HuH-7 (cell line): ENCODE measurements at regions not wholly inside any gene's neighbourhood (a gene's known extent, or its start where the extent isn't known, plus 50 kb on each side); places are given as distances from the start of the nearest gene placed in this dataset.

ENCODE experiments used
- DNase-seq: peaks from one replicate; pipeline ENCODE4 v3.0.0; 2011; ENCODE audit warnings: low spot score

DNA sequence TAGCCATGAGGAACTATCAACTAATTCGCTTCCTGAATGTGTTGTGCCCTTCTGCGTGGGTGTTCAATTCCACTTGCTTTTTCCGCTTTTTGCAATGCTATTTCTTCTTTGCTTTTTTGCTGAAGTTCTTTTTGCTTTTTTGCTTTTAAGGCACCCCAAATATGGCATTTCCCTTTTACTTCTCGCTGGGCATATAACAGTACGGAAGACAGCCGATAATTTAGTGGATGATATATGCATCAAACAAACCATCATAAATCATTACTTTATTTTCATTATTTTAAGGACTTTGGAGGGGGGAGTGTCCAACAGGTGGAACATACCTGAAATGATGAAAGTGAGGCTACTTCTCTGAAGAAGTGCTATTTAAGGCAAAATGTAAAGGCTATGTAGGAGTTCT is 277.0 kb upstream of the MTPN start:
- DNase-seq: no peak

DNA sequence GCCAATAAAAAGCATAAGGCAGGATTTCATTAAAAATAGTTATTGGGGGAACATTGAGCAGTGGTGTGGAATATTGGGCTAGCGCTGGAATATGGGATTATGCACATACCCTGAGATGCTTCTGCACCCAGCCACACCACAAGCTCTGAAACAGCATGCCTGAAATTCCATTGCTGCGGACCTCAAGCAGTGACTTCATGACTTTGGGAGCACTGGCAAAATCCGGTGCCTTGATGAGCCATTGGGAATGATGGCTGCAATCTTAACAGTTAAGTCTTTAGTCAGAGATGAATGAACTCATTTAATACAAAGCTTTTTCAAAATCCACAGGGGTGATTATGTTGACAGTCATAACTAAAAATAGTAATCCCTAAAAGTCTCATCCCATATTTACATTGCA is 274.7 kb upstream of the MTPN start:
- DNase-seq: no peak

DNA sequence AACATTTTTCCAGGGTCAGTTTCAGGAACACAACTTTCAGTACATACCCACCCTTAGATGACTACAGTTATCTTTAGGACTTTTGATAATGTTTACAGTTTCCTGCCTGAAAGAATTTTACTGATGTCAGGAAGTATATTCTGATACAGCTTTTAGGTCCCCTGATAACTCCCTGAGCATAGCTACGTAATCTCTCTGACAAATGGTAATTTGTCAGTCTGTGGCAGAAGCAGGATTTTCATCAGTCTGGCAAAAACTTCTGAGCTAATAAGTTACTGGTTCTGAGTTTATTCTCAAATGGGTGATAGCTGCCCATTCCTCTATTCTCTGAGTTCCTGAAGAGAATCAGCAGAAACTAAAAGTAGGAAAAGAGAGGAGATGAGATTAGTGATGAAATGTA is 270.1 kb upstream of the MTPN start:
- DNase-seq: no peak

DNA sequence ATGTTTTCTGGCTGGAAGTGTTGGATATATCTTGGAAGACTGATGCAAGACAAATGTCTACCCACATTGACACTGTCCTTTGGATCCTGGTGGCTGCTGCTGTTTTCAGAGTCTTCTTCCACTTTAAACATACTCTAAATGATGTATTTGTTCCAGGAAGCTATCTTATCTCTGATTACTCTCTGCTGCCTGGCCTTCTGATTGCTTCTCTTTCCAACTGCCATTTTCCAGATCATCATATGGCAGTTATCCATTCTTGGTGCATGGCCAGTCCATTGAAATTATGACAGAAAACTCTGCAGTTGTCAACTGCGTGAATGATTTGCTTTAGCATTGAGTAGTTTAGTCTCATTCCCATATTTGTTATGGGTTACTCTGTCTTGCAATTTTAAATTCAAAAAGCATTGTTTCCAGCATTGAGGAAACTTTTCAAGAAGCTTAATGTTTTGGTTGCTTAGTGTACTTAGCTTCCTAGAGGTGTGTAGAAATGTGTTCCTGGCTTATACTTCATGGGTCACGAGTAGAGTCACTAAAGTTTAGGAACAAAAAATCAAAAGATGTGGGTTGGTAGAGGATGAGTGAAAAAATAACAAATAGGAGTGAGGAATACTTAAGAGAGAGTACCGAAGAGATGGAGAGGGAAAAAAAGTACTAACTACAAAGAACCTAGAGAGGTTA is 268.3 kb upstream of the MTPN start:
- DNase-seq: no peak

DNA sequence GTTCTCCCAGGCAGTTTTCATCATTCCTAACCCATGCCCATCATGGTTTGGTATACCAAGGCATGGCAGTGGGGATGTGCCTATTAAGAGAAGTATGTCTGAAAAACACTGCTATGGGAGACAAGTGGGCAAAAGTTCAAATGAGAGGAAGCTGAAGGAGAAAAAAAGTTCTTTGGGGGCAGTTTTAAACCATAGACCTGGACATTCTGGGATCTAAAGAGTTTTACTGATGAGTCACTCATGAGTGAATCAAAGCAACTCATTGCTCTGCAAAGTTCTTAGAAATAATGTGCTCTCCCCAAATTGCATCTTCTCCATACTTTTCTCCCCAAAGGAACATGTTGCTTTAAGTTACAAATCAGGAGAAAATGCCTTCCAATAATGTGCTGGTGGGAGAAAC is 256.9 kb upstream of the MTPN start:
- no peak for DNase-seq

DNA sequence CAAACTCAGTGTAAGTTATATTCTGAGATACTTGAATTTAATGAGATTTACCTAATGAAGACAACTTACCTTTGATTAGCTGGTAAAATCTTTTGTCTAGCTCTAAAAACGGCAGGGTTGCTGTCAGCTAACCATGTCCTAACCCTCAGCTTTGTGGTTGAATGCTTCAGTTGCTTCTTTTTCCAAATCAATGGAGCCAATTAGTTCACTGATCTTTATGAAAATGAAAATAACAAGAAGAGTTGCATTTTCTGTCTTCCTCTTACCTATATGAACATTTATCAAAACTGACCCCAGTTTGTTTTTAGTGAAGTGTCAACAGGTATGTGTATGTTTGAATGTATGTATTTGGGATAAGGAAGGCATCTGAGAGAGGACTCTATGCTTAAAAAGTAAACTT is 253.1 kb upstream of the MTPN start:
- DNase-seq: no peak

DNA sequence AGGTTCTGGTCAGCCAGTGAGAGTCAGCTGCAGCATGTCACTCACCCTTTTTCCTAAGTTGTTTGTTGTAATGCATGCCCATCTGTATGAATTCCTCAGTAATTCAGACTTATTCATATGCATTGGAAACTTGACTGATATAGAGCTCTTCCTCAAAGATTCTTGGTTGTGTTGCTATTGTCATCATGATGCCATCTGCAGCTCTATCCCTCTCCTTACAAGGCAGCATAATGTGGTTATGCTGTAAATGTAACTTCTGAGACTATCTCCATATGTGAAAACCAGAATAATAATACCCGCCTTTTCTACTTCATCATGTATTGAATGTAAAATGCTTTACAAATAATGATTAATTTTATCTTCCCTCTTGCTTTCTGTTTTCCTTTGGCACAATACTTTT is 252.6 kb upstream of the MTPN start:
- DNase-seq: no peak

DNA sequence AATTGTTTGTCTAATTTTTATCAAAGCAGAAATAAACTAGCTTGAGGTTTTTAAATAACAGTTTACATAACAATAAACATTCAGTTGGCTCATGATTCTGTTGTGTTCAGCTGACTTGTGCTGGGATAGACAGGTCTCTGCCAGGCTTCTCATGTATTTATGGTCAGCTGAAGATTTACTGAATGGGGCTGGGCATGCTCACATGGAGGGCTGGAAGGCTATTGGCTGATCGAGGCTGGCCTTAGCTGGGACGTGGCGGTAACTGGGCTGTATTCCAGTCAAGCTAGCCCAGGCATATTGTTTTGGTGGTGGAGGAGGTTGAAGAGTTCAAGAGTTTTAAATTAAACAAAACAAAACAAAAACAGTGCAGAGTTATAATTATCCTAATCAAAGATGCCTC is 251.0 kb upstream of the MTPN start:
- DNase-seq: no peak

DNA sequence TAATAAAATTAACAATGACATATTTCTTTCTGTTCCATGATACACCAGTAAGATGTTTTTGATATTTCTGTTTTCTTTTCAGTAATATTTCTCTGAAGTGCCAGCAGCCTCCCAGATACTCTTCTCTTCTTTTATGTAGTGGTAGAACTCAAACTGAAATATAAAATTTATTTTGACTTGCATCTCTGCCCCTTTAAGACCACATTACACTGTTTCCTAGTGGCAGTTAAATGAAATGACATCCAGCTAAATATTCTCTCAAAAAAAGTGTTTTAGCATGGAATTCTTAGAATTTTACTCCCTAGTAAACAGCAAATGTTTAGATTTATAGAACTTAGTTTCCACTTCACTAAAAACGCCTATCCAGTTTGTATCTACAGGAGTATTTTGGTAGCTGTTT is 237.2 kb upstream of the MTPN start:
- no peak for DNase-seq

DNA sequence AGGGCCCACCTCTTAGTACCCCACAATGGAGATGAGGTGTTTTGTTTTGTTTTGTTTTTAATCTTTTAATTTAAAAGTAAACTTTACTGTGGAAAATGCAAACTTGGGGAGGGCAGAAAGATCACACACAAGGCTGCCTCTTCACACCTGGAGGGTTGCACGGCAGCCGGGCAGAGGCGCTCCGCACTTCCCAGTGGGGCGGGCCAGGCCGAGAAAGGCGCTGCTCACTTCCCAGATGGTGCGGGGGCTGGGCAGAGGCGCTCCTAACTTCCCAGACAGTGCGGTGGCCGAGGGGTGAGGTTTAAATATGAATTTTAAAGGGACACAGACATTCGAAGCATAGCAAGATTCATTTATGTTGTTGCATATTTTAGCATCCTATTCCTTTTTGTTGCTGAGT is 235.9 kb upstream of the MTPN start:
- DNase-seq: no peak

DNA sequence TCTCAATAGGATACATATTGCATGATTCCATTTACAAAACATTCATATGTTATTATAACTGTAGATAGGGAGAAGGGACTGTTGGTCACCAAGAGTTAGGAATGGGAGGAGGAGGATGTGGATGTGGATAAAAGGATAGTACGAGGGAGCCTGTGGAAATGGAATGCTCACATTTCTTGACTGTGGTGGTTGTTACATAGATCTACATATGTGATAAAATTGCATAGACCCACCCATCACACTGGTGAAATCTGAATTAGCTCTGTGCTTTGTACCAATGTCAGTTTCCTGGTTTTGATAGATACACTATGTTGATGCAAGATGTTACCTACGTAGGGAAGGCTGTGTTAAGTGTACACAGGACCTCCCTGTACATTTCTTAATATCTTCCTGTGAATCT is 233.5 kb upstream of the MTPN start:
- DNase-seq: no peak

DNA sequence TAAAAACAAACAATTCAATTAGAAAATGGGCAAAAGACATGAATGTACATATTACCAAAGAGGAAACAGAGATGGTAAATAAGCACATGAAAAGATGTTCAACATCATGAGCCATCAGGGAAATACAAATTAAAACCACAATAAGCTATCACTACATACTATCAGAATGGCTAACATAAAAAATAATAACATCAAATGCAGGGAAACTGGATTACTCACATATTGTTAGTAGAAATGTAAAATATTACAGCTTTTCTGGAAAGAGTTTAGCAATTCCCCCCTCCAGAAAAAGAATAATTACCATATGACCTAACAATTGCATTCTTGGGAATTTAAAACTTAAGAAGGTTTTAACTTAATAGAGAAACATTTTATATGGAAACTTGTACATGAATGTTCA is 232.9 kb upstream of the MTPN start:
- DNase-seq: no peak

DNA sequence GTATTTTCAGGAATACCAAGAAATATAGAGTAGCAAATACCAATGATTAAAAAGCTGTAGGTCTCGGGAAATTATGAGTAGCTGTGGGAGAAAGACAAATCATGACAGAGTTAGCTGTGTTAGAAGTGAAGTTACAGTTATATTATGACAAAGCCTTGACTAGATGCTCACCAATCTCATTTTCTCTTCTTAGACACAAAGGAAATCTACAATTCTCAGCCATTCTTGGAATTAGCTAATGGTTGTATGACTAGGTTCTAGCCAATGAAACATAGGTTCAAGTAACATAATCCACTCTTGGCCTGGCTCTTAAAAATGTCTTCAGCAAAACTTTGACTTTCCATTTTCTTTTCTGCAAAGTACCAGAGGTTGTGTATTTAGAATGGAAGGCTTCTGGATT is 228.8 kb upstream of the MTPN start:
- no peak for DNase-seq

DNA sequence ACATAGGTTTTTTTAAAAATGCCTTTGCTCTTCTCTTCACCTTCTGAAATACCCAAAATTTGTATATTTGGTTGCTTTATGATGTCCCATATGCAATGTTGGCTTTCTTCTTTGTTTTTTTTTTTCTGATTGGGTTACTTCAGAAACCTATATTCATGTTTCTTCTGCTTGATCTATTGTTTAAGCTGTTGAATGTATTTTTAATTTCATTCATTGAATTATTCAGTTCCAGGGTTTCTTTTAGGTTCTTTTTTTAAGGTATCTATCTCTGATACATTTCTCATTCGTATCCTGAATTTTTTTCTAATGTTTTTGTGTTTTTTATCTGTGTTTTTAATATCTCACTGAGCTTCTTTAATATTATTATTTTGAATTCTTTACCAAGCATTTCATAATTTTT is 221.0 kb upstream of the MTPN start:
- no peak for DNase-seq

DNA sequence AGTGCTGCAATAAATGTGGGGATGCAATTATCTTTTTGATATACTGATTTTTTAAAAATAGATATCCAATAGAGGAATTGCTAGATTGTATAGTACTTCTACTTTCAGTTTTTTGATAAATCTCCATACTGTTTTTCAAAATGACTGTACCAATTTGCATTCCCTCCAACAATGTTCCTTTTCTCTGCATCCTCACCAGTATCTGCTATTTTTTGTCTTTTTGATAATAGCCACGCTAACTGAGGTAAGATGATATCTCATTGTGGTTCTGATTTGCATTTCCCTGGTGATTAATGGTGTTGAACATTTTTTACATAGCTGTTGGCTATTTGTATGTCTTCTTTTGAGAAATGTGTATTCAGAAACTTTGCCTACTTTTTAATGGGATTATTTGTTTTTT is 217.7 kb upstream of the MTPN start:
- no peak for DNase-seq

DNA sequence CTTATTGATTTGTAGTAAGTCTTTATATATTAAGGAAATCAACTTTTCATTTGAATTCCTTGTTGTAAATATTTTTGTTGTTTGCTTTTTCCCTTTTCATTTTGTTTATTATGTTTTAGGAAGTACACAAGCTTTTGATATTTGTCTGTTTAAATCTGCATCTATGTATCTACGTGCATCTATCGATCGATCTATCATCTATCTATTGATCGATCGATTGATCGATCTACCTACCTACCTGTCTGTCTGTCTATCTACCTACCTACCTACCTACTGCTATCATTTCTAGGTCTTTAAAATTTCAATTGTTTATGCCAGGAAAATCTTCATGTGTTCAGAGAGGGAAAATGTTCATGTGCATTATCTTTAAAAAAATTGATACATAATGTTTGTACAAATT is 216.8 kb upstream of the MTPN start:
- no peak for DNase-seq

DNA sequence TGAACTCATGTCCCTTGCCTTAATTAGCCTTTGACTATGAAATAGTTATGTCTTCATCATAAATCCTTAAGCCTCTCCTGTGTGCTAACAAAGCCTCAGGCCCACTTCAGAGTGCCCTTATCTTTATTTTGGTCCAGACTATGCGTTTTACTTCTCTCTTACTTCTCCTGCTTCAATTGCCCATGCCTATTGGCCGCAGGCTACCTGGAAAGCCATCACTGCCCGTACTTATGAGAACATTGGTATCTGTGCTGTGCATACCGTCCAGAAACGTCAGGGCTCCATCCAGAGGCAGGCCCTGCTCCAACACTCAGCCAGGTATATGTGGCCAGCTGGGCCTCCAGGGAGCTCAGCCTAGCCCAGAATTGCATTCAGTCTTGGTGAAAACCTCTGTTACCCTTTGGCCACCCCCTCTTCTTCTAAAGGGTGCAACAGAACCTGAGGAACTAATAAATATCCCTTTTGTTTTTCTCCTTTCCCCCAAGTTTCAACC is 212.4 kb upstream of the MTPN start:
- no peak for DNase-seq

DNA sequence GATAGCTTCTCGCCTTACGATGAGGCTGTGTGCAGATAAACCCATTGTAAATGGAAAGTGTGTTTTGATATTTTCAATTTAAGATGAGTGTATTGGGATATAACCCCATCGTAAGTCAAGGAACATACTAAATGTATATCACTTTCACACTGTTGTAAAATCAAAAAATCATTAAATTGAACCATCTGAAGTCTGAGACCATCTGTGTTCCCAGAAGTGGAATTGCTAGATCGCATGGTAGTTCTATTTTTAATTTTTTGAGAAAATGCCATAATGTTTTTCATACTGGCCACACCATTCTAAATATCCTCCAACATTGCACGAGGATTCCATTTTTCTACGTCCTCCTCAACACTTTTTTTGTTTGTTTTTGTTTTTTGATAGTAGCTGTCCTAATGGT is 209.1 kb upstream of the MTPN start:
- DNase-seq: no peak

DNA sequence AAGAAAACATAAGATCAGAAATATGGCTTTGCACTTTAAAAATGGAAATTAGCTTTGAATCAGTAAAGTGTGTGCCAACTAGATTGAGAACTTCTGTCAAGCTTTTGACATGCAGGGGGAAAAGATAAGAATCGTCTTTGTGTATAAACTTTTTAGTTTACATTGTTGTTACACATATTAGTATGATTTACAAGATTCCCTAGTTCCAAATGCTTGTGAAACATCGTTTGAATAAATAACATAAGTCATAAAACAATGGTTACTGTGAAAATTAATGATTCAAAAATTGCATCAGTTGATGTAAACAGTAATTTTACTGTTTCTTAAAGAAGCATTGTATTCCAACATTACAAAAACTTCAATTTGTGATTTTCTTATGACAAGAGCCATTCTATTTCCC is 207.6 kb upstream of the MTPN start:
- DNase-seq: no peak

DNA sequence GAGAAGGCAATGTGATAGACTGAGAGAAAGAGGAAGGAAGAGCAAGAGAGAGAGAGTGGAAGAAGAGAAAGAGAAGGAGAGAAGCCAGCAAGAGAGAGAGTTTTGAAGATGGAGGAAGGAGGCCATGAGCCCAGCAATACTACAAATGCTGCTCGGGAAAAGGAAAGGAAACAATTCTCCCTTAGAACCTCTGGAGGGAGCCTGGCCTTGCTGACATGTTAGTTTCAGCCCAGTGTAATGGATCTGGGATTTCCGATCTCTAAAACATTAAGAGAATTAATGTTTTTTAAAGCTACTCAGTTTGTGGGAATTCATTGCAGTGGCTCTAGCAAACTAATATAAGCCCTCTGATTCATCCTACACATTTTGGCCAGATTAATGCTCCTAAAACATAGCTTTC is 206.8 kb upstream of the MTPN start:
- no peak for DNase-seq

DNA sequence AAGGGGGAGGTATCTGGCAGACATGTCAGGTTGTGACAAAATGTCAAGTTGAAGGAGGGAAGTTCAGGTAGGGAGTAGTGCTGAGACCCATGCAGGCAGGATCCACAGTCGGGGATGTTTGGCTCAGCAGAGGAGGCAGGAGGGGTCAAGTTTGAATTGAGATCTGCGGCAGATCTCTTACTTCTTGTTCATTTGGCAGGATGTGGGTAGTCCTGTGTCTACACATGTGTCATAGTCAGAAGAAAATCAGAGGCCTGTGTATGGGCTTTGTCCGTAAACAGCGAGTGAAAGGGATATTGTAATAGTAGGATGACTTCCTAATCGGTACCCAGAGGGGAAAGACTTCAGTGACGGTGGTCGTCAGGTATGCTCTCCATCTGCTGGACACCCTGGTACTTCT is 203.8 kb upstream of the MTPN start:
- no peak for DNase-seq

DNA sequence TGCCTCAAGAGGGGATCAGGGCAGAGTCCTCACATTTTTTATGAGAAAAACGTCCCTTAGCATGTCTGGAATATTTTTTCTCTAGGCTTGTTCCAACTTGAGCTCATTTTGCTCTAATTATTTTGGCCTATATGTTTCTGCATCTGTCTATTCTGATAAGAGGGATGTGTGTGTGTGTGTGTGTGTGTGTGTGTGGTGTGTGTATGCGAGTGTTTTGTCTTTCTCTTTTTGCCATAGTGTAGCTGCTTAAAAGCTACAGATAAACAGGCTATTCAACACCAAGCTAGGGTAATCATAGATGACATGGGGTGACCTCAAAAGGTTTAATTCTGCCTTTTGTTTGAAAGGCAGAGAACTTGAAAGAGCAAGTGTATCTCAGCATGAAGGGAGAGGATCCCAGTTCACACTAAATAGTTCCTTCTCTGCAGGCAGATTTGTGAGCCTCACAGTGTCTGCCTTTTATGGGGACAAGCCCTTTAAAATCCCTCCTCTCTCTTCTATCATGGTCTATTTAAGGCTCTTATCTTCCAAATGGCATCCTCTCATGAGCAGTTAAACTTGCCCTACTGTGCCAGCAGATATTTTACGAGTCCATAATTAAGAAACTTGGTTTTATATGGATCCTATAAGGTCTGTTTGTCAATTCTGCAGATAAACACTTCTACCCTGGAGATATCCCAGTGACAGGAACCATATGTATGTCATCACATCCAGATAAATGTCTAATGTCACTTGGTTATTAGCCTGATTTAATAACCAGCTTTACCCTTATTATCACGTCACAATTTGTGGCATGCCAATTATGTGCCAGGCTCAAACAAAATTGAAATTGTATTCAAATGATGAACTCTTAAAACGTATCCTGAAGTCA is 202.9 kb upstream of the MTPN start:
- DNase-seq: no peak

DNA sequence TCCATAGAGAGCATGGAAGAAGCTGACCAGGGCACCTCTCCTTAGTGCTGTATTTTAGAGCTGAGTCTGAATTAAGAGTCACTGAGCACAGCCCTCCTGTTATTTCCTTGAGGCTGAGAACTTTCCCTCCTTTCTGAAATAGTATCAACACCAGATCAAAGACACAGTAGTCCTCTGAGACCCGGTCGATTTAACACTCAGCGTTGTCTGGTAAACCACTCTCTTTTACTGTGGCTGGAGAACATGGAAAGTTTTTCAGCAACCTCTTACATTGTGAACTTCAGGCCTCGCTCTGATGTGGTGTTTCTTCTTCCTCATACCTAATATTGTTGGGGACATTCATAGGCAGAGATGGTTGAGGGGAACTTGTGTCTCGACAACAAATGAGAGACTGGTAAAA is 202.0 kb upstream of the MTPN start:
- DNase-seq: no peak
